ENCODE measurements at regions not wholly inside any gene's neighbourhood (a gene's known extent, or its start where the extent isn't known, plus 50 kb on each side); places are given as distances from the start of the nearest gene placed in this dataset.

DNA sequence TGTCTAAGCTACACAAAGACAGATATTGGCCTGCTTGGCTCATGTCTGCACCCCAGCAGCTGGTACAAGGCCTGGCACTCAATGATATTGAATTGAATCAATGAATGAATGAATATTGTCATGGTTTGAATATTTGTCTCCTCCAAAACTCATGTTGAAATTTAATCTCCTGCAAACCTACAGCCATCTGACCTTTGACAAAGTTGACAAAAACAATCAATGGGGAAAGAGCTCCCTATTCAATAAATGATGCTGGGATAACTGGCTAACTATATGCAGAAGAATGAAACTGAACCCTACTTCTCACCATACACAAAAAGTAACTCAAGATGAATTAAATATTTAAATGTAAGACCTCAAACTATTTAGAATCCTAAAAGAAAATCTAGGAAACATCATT lies 144.7 kb downstream of the CYP26A1 start:
- no peak overlapping the region for H3K4me3 ChIP-seq
- DNase-seq (no peak), ATAC-seq (no peak)
- no peaks in the 10 kb centered on the region for H3K27me3 ChIP-seq
- H3K27ac ChIP-seq, result no peak overlapping the region
- intact Hi-C loops (cut with DNase I), result no loop called here
- no peaks in the 10 kb centered on the region for H3K4me1 ChIP-seq
- TF ChIP-seq CTCF (IDR thresholded peaks at IDR 0.05) (no peak), POLR2A (IDR thresholded peaks at IDR 0.05) (no peak)
- no peaks in the 10 kb centered on the region for H3K9me3 ChIP-seq
- no peaks in the 10 kb centered on the region for H3K36me3 ChIP-seq (replicated peaks in 1 of 2; ENCODE audit: insufficient read depth in 1 of 2, low read depth in 2 of 2)

DNA sequence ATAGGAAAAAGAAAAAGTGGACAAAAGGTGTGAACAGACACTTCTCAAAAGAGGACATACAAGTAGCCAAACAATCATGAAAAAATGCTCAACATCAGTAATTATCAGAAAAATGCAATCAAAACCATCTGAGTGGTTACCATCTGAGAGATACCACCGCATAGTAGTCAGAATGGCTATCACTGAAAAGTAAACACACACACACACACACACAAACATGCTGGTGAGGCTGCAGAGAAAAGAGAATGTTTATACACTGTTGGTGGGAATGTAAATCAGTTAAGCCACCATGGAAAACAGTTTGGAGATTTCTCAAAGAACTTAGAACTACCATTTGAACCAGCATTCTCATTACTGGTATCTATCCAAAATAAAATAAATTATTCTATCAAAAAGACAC lies 145.7 kb downstream of the CYP26A1 start:
- intact Hi-C loops (cut with DNase I), result no loop called here
- DNase-seq, result no peak
- H3K4me1 ChIP-seq, result no peaks in the 10 kb centered on the region
- no peaks in the 10 kb centered on the region for H3K27me3 ChIP-seq
- WGBS, 2 donors, result 35 to 37% methylated on average over 1 of the region's 1 CpG
- H3K4me3 ChIP-seq, result no peak overlapping the region
- no peaks in the 10 kb centered on the region for H3K36me3 ChIP-seq (replicated peaks in 1 of 2; ENCODE audit: insufficient read depth in 1 of 2, low read depth in 2 of 2)
- no peak overlapping the region for H3K27ac ChIP-seq
- no peak for ATAC-seq
- H3K9me3 ChIP-seq, result no peaks in the 10 kb centered on the region
- TF ChIP-seq CTCF (IDR thresholded peaks at IDR 0.05), result no peak
- TF ChIP-seq POLR2A (IDR thresholded peaks at IDR 0.05), result no peak

- WGBS, 2 donors, result 66 to 70% methylated on average over 31 to 33 of the region's 33 CpGs
- TF ChIP-seq CTCF (IDR thresholded peaks at IDR 0.05) (no peak), POLR2A (IDR thresholded peaks at IDR 0.05) (no peak)
- ATAC-seq, result no peak
Measured at GRCh38 chr10:93220296-93221170, 146.8 kb downstream of the CYP26A1 start.

GRCh38 chr10:93221171-93221496 lies 147.4 kb downstream of the CYP26A1 start:
- intact Hi-C loops (cut with DNase I), result no loop called here
- ATAC-seq, result no peak
- WGBS, 2 donors, result 76 to 80% methylated on average over 11 to 17 of the region's 18 CpGs

More at GRCh38 chr10:93220296-93221170, 146.8 kb downstream of the CYP26A1 start:
- H3K27ac ChIP-seq, result no peak overlapping the region
- no peaks in the 10 kb centered on the region for H3K36me3 ChIP-seq (replicated peaks in 1 of 2; ENCODE audit: insufficient read depth in 1 of 2, low read depth in 2 of 2)
- no peak overlapping the region for H3K4me3 ChIP-seq
- H3K27me3 ChIP-seq, result no peaks in the 10 kb centered on the region
- H3K4me1 ChIP-seq, result no peaks in the 10 kb centered on the region
- no peaks in the 10 kb centered on the region for H3K9me3 ChIP-seq
- intact Hi-C loops (cut with DNase I), result no loop called here
- no peak for DNase-seq

More at GRCh38 chr10:93221171-93221496, 147.4 kb downstream of the CYP26A1 start:
- H3K36me3 ChIP-seq (replicated peaks in 1 of 2; ENCODE audit: insufficient read depth in 1 of 2, low read depth in 2 of 2), result no peaks in the 10 kb centered on the region
- no peak for DNase-seq
- H3K27me3 ChIP-seq, result no peaks in the 10 kb centered on the region
- H3K4me3 ChIP-seq, result no peak overlapping the region
- H3K9me3 ChIP-seq, result no peaks in the 10 kb centered on the region
- no peak for TF ChIP-seq CTCF (IDR thresholded peaks at IDR 0.05)
- no peak for TF ChIP-seq POLR2A (IDR thresholded peaks at IDR 0.05)
- no peaks in the 10 kb centered on the region for H3K4me1 ChIP-seq
- H3K27ac ChIP-seq, result no peak overlapping the region

All from body of pancreas (tissue), 4 donors.